LoVo (cell line): ENCODE measurements at regions not wholly inside any gene's neighbourhood (a gene's known extent, or its start where the extent isn't known, plus 50 kb on each side); places are given as distances from the start of the nearest gene placed in this dataset.
A peak's percentile ranks its signal among the peaks of the same experiment; 100 is the strongest.
"Not testable (repeated sequence)": the region's sequence is repeated elsewhere in the genome, so short reads cannot be mapped to it uniquely, and the experiment has no call there.

ENCODE experiments used
- DNase-seq: peaks from one replicate; pipeline ENCODE4 v3.0.0-alpha.2; 2016; ENCODE audit warnings: low spot score

- DNase-seq = no peak
Observed at GRCh38 chr9:113665064-113665463, 201.5 kb downstream of the RGS3 start.

GRCh38 chr9:113665756-113666155 is 202.2 kb downstream of the RGS3 start:
- no peak for DNase-seq

- DNase-seq = no peak
Observed at GRCh38 chr9:113668061-113668460, 204.5 kb downstream of the RGS3 start.

- DNase-seq = no peak
Observed at GRCh38 chr9:113669522-113670115, 206.1 kb downstream of the RGS3 start.

- DNase-seq = no peak
Observed at GRCh38 chr9:113673726-113674125, 202.4 kb upstream of the ZNF618 start.

GRCh38 chr9:113674436-113674835 is 201.7 kb upstream of the ZNF618 start:
- DNase-seq = no peak

GRCh38 chr9:113675475-113675941 is 200.6 kb upstream of the ZNF618 start:
- DNase-seq = no peak

- no peak for DNase-seq
Observed at GRCh38 chr9:113677057-113677456, 199.1 kb upstream of the ZNF618 start.

- no peak for DNase-seq
Observed at GRCh38 chr9:113677569-113677968, 198.5 kb upstream of the ZNF618 start.

GRCh38 chr9:113678119-113678858 is 197.8 kb upstream of the ZNF618 start:
- DNase-seq = peak; percentile 18

GRCh38 chr9:113678859-113679256 is 197.3 kb upstream of the ZNF618 start:
- no peak for DNase-seq

- DNase-seq = peak; percentile 66
Observed at GRCh38 chr9:113682297-113682771, 193.8 kb upstream of the ZNF618 start.

- DNase-seq = not testable (repeated sequence)
Observed at GRCh38 chr9:113685636-113686035, 190.5 kb upstream of the ZNF618 start.

GRCh38 chr9:113687107-113687679 is 188.9 kb upstream of the ZNF618 start:
- DNase-seq = no peak

GRCh38 chr9:113687680-113688371 is 188.3 kb upstream of the ZNF618 start:
- no peak for DNase-seq

- no peak for DNase-seq
Observed at GRCh38 chr9:113690055-113690740, 185.9 kb upstream of the ZNF618 start.

GRCh38 chr9:113692256-113692655 is 183.9 kb upstream of the ZNF618 start:
- no peak for DNase-seq

- no peak for DNase-seq
Observed at GRCh38 chr9:113694912-113695311, 181.2 kb upstream of the ZNF618 start.

GRCh38 chr9:113695440-113695851 is 180.7 kb upstream of the ZNF618 start:
- DNase-seq = no peak

- DNase-seq = peak; percentile 35
Observed at GRCh38 chr9:113695901-113696300, 180.2 kb upstream of the ZNF618 start.

- no peak for DNase-seq
Observed at GRCh38 chr9:113701774-113702755, 174.0 kb upstream of the ZNF618 start.
